ENCODE measurements at regions not wholly inside any gene's neighbourhood (a gene's known extent, or its start where the extent isn't known, plus 50 kb on each side); places are given as distances from the start of the nearest gene placed in this dataset.

- H3K9me3 ChIP-seq (ENCODE audit: control insufficient read depth, low read depth, low read length) = no peaks in the 10 kb centered on the region
- H3K27me3 ChIP-seq (ENCODE audit: insufficient read depth, low read length) = no peaks in the 10 kb centered on the region
- no peak for DNase-seq
- H4K8ac ChIP-seq (replicated peaks; ENCODE audit: insufficient read length, low read depth, low read length) = no peak overlapping the region
- H2BK12ac ChIP-seq (ENCODE audit: insufficient read length, low read depth, low read length) = no peak overlapping the region
- H3K23ac ChIP-seq (ENCODE audit: insufficient read length, low read depth, low read length) = no peak overlapping the region
- H2AFZ ChIP-seq (ENCODE audit: low read length) = no peak overlapping the region
- no peak overlapping the region for H3K4me2 ChIP-seq (ENCODE audit: insufficient read depth, insufficient read length, low read length)
- H3K9ac ChIP-seq (ENCODE audit: extremely low read depth, insufficient read length, low read length) = no peak overlapping the region
- H4K91ac ChIP-seq (ENCODE audit: insufficient read length, low read depth, low read length) = no peak overlapping the region
- H3K79me1 ChIP-seq (ENCODE audit: insufficient read depth, low read depth, low read length, poor library complexity, severe bottlenecking) = no peaks in the 10 kb centered on the region
- Mint-ChIP-seq H3K36me3 (ENCODE audit: insufficient read depth in 1 of 3, low read depth in 3 of 3) (peaks cover 0 to 3% (median 0%) of the 10 kb centered on the region in 3 experiments; a peak in 2 of 7 replicates), H3K4me3 (no peak overlapping the region), H3K27ac (no peak overlapping the region), H3K27me3 (ENCODE audit: low read depth) (no peaks in the 10 kb centered on the region), H3K4me1 (no peaks in the 10 kb centered on the region), H3K9me3 (no peaks in the 10 kb centered on the region; a peak in 2 of 5 replicates)
- no peaks in the 10 kb centered on the region for H3K4me1 ChIP-seq (ENCODE audit: insufficient read depth, low read length)
- no peak overlapping the region for H2AK5ac ChIP-seq (ENCODE audit: insufficient read length, low read length)
- no peak overlapping the region for H2BK5ac ChIP-seq (ENCODE audit: insufficient read length, low read length)
- no peaks in the 10 kb centered on the region for H3K23me2 ChIP-seq (ENCODE audit: insufficient read length, low read depth, low read length, poor library complexity, severe bottlenecking)
- H3K4ac ChIP-seq (ENCODE audit: low read depth, low read length) = no peak overlapping the region
- H3K56ac ChIP-seq (ENCODE audit: insufficient read length, low read depth, low read length) = no peak overlapping the region
- H3K14ac ChIP-seq (ENCODE audit: insufficient read depth, low read length) = no peak overlapping the region
- H3K79me2 ChIP-seq (ENCODE audit: insufficient read depth, low read length) = no peaks in the 10 kb centered on the region
- WGBS (ENCODE audit: extremely low coverage, insufficient read length, low lambda C conversion rate) = no CpG with 5 or more reads among the region's 3 CpGs
- no peak overlapping the region for H2BK20ac ChIP-seq (ENCODE audit: low read depth, low read length, poor library complexity, severe bottlenecking)
- H3K27ac ChIP-seq (ENCODE audit: insufficient read length, low read depth, low read length) = no peak overlapping the region
- no peak overlapping the region for H2BK15ac ChIP-seq (ENCODE audit: low read depth, low read length)
- H3T11ph ChIP-seq (ENCODE audit: low read length) = no peak overlapping the region
- no peak overlapping the region for H2BK120ac ChIP-seq (ENCODE audit: low read depth, low read length, poor library complexity, severe bottlenecking)
- no peaks in the 10 kb centered on the region for H4K20me1 ChIP-seq (ENCODE audit: control insufficient read depth, insufficient read depth, insufficient read length)
- no peak overlapping the region for H4K5ac ChIP-seq (ENCODE audit: insufficient read length, low read depth, low read length)
- no peak overlapping the region for H3K18ac ChIP-seq (ENCODE audit: insufficient read length, low read depth, low read length)
- TF ChIP-seq CTCF (conservative IDR thresholded peaks at IDR 0.05) = no peak
Observed at GRCh38 chr14:26293909-26294308, 303.9 kb downstream of the NOVA1 start.

All from H9 (cell line).